Stimulated activated CD8-positive, alpha-beta memory T cell treated with anti-CD3 and anti-CD28 coated beads, Interleukin-4, amount 100 ng/mL, for 48 hours (primary cell): ENCODE measurements at regions not wholly inside any gene's neighbourhood (a gene's known extent, or its start where the extent isn't known, plus 50 kb on each side); places are given as distances from the start of the nearest gene placed in this dataset.
"Not testable (repeated sequence)": the region's sequence is repeated elsewhere in the genome, so short reads cannot be mapped to it uniquely, and the experiment has no call there.

ENCODE experiments used
- DNase-seq: peaks from one replicate; pipeline ENCODE4 v3.0.0-alpha.2; 2020

DNA sequence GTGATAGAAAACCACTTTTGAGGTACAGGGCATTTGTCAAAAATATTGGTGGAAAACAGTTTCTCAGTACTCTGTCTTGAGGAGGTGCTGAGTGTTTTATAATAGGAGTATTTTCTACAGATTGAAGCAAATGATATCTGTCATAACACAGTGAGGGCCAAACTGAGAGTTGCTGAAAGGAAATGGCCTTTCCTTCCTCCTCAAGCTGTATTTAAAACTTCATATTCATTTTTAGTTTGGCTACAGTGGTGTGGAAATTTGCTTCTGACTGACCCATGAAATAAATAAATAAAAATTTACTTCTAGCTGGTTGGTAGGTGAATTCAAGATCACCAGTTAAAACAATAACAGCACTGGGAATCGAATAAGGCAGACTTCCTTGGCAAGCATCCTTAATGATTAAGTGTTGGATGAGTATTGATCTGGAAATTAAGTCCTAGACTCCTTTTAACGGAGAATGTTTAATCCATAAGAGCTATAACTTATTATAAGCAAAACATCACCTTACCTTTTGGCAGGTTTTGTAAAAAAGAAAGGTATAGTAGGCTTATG is 828.6 kb upstream of the CITED2 start:
- DNase-seq, result no peak

DNA sequence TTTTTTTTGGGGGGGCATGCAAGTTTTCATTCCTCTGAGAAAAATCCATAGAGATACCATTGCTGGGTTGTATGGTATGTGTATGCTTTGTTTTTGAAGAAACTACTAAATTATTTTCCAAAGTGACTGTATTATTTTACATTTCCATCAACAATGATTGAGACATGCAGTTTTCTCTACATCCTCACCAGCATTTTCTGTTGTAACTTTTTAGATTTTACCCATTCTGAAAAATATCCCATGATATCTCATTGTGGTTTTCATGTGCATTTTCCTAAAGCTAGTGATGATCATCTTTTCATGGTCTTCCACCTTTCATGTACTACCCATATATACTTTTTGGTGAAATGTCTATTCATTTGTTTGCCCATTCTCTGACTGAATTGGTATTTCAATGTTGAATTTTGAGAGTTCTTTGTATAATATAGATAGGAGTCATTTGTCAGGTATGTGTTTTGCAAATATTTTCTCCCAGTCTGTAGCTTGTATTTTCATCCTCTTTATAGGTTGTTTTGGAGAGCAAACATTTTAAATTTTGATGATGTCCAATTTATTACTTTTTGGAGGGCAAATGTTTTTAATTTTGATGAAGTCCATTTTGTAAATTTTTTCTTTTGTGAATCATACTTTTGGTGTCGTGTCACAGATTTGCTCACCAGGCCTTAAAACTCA is 827.5 kb upstream of the CITED2 start:
- DNase-seq, result no peak

DNA sequence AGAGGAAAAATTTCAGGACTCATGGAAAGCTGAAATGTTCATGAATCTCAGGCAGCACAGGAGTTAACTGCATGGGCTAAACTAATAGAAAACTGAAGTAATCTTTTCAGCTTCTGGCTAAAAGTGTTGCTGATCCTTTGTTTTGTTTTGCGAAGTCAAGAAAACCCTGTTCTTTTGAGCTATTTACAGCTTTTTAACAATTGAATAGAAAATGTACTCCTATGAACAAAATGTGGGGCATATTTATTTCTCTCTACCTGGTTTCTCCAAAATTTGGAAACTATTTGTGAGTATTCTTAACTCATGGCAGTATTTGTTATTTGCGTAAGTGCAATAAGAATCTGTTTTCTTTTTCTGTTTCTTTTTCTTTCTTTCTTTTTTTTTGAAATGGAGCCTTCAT is 818.8 kb upstream of the CITED2 start:
- DNase-seq, result no peak

DNA sequence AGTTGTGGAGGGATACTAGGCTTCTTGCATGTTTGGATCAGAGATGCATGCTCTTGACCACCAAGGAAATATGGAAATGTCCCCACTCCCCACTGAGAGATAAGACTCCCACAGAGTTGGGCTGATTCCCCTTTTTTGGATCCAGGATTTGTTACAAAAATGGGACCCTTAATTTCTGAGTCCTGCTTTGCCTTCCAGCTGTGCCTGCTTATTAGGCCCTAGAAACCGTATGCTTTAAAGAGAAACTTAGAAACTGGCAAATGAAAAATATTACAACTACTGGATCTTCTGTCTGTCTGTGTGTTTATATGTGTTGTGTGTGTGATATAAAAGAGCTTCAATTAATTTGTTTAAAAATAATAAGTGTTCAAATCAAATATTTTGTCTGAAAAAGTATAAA is 817.6 kb upstream of the CITED2 start:
- no peak for DNase-seq

DNA sequence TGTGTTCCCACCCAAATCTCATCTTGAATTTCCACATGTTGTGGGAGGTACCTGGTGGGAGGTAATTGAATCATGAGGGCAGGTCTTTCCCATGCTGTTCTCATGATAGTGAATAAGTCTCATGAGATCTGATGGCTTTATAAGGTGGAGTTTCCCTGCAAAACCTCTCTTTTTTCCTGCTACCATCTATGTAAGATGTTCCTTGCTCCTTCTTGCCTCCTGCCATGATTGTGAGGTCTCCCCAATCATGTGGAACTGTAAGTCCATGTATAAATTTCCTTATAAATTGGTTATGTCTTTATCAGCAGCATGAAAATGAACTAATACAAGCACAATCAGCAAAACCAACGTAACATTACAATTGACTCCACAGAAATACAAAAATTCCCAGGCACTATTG is 814.8 kb upstream of the CITED2 start:
- DNase-seq, result not testable (repeated sequence)

DNA sequence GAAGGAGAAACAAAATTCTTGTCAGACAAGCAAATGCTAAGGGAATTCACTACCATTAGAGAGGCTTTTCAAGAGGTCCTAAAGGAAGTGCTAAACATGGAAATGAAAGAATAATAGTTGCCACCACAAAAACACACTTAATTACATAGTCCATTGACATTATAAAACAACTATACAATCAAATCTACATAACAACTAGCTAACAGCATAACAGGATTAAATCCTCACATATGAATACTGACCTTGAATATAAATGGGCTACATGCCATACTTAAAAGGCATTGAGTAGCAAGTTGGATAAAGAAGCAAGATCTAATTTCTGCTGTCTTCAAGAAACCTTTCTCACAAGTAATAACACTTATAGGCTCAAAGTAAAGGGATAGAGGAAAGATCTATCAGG is 811.5 kb upstream of the CITED2 start:
- no peak for DNase-seq

DNA sequence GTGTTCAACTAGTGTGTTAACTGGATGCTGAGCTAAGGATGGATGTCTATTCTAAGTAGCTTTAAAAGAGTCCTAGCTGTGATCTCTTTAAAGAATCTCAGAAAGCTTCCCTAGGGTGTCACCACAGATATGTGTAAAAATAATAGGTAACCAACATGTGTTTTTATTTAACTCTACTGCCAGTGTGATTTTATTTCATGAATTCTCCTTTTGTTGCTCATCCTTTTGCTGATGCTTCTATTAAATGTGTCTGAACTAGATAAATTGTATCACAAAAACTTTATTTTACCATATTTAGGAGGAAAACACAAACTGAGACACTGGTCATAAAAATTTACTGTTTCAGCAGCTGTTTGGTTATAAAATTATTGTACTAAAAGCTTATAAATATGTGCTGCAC is 809.4 kb upstream of the CITED2 start:
- no peak for DNase-seq

DNA sequence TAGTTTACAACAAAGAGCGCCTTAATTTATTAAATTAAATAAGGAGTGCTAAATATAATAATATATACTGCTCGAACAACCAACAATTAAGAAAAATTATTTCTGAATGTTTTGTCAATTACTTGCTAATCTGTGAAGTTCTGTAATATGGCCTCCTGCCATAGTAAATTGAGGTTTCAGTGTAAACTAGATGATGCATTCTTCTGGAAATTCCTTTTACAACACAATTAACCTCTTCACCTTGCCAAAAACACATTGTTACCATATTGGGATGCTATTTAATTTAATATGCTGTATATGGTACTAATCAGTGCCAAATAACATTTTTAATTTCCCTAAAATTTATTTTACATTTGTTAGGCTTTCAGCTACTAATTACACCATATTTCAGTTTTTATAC is 808.4 kb upstream of the CITED2 start:
- no peak for DNase-seq

DNA sequence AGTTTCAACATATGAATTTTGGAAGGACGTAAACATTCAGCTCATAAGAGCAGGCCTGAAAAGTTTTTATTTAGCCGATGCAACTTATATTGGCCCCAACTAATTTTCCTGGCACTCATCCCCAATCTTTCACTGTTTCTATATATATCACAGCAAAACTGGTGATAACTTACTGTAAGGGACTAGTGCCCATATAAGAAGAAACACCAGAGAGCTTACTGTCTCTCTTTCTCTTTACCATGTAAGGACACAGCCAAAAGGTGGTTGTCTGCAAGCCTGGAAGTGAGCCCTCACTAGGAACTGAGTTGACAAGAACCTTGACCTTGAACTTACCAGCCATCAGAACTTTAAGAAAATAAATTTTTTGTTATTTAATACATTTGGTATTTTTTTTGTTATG is 807.4 kb upstream of the CITED2 start:
- DNase-seq, result no peak

DNA sequence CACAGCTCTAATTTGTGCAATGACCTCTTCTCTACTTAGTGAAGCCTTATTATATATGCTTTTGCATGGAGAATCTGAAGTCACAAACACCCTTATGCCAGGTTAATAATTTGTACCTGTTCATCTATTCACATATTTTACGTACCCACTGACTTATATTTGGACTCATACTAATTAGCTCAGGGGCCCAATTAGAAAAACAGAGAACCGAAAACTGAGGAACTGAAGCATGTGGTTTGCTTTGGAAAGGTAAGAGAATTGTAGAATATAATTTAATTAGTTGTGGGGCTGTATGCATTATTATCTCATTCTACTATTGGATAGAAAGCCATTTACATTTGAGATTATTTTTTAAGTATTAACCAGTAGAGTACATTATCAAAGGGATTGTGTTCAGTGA is 805.9 kb upstream of the CITED2 start:
- DNase-seq, result no peak

DNA sequence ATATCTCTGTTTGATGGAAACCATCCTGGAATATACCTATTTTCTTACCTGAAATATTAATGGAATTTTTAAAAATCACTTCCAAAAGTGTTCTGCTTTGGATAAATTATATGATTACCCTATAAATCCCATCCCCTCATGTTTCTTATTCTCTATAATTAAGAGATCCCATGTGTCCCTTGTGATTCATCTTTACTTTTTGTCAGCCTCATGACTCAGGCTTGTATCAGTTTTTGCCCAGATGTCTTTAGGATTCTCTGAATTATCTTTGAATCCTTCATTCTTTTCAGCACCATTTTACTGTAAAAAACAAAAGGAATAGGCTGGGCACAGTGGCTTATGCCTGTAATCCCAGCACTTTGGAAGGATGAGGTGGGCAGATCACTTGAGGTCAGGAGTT is 804.5 kb upstream of the CITED2 start:
- DNase-seq, result no peak

DNA sequence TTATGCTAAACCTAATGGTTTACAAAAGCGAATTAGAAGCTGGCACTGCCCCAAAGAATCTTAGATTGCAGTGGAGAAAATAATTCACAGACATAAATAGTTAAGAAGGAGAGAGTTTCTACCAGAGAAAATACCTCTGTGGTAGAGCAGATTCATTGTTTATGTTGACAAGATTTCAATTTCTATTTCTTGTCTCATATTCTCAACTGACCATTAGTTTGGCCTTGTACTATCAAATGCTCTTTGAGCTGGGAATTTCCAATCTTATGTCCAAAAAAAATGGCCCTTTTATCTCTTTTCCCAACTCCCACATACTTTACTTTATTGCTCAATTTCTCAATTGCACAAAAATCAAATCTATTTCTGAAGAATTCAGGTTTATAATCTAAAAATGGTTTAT is 804.1 kb upstream of the CITED2 start:
- no peak for DNase-seq

DNA sequence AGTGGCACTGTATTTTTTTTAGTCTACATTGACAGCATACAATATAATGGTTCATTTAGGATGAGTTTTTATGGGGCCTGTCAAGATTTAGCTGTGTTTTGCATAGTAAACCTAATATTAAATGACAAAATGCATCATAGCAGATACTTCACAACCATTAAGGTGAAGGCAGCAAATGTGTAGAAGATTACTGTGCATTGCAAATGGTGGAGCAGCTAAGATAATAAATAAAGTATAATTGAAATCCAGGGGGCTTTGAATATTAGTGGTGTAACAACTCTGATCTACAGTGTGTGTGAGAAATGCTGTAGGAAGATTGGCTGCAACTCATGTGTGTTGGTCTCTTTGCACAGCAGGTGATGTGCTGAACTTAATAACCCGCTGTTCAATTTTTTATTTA is 801.9 kb upstream of the CITED2 start:
- no peak for DNase-seq

DNA sequence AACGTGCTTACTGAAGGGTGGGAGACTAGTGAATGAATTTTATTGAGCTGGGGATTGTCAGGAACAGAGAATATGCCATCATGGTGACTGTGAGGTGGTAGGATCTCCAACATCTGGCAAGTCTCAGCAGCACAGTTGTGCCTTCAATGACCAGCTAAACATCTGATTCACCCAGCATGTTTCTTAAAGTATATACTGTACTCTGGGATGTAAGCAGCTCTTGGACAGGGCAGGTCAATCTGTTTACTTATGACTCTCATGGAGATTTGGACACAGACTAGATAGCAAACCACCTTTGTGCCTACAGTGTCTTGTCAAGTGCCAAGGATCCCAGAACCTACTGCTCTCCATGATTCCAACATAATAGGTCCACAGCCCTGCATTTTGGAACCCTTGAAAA is 801.0 kb upstream of the CITED2 start:
- DNase-seq, result no peak

DNA sequence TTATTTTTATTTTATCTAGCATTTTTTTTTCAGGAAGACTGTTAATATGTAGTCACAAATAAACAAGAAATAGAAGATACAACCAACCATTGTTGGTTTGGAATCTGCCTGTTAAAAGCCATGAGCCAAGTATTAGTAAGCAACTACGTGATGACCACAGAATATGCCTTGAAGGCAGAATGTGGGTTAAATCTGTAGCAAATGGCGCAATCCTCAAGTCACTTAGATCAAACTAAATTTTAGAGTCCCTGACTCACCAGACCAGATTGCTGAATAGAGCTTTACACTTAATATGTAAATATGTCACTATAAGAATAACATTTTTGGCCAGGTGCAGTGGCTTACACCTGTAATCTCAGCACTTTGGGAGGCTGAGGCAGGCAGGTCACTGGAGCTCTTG is 800.1 kb upstream of the CITED2 start:
- no peak for DNase-seq

DNA sequence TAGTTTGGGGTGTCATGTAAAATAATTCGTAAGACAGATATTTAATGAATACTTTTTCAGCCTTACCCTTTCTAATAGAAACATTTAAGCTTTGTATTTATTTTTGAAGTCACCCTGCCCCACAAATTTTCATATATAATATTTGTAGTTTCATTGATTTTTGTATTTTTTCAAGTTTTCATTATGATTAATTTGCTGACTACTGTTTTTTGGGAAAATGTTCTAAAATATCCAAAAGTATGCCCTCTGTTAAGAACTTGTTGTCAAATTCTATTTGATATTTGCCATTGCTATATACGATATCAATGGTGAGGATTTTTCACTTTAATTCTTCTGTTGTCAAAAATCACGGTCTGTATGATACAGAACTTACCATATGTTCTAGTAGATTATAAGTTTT is 793.9 kb upstream of the CITED2 start:
- no peak for DNase-seq

DNA sequence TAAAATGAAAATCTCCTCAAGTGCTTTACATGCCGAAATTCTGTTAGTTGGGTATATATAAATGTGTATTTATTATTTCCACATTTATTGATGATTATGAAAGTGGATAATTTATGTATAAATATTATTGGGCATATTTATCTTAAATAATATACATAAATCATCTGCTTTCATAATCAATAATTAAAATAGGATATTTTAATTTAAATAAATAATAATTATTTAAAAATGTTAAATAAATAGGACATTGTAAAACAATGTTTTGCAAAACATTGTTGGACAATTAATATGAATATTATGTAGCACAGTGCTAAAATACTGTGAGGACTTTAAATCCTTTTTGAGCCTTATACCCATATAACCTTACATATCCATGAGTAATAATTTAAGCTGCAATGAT is 786.5 kb upstream of the CITED2 start:
- no peak for DNase-seq

DNA sequence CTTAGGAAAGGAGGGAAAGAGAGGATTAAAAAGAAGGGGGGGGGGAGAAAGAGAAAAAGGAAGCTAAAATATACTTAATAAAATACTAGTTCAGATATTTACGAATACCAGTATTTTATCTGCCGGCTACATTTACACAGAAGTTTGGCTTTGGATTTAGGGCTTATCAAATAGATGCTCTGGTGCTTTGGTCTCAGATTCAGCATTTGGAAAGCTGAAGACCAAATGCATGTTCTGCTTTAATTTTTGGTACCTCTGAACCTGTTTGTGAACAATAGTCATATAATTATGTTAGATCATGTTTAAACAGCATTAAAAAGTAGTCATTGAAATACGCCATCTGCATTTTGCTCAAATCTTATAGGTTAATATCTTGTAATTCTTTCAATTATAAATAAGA is 786.0 kb upstream of the CITED2 start:
- DNase-seq, result no peak

DNA sequence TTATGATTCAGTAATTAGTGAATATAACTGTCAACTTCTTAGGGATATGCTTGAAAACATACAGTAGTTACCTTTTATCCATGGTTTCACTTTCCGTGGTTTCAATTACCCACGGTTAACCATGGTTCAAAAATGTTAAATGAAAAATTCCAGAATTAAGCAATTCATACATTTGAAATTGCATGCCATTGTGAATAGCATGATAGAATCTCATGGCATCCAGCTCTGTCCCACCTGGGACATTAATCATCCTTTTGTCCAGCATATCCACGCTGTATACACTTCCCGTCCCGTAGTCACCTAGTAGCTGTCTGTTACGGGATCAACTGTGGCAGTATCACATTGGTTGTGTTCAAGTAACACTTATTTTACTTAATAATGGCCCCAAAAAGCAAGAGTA is 781.7 kb upstream of the CITED2 start:
- DNase-seq, result no peak

DNA sequence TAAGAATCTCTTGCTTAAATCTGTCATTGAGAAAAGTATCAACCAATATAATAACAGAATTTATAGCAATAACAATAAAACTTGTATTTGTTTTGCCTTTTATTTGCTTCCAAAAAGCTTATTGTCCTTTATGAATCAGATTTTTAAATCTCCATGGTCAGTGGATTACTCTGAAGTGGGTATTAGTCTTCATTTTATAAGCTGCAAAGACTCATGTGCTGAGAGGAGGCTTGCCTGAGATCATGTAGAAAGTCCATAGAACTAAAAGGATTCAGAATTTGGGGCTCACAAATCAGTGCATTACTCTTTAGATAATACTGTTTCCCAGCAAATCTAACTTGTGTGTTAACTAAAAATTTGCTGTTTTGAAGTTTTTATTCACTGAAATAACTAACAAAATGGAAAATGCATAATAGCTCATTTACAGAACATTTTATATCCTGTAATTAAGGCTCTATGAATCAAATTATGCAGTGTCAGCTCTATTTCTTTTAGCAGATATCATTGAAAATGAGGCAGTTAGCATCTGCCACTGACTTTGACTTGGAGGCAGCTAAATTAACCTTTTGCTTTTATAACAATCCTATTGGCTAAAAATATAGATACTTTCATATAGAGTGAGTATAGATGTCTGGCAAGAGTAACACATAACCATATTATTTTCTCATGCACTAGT is 781.1 kb upstream of the CITED2 start:
- no peak for DNase-seq

DNA sequence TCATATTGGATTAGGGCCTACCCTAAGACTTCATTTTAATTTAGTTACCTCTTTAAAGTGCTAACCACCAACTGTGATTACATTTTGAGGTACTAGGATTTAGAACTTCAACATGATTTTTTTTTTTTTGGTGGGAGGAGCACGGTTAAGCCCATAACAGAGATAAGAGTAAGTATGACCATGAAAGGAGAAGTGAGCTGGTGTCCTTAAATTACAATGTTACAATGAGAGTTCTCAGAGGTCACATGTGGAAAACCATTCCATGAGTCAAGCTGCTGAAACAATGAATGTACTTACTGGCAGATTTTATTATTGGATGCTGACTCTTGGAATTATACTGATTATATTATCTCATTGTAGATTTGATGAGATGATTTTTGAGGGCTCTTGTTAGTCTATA is 779.3 kb upstream of the CITED2 start:
- DNase-seq, result no peak

DNA sequence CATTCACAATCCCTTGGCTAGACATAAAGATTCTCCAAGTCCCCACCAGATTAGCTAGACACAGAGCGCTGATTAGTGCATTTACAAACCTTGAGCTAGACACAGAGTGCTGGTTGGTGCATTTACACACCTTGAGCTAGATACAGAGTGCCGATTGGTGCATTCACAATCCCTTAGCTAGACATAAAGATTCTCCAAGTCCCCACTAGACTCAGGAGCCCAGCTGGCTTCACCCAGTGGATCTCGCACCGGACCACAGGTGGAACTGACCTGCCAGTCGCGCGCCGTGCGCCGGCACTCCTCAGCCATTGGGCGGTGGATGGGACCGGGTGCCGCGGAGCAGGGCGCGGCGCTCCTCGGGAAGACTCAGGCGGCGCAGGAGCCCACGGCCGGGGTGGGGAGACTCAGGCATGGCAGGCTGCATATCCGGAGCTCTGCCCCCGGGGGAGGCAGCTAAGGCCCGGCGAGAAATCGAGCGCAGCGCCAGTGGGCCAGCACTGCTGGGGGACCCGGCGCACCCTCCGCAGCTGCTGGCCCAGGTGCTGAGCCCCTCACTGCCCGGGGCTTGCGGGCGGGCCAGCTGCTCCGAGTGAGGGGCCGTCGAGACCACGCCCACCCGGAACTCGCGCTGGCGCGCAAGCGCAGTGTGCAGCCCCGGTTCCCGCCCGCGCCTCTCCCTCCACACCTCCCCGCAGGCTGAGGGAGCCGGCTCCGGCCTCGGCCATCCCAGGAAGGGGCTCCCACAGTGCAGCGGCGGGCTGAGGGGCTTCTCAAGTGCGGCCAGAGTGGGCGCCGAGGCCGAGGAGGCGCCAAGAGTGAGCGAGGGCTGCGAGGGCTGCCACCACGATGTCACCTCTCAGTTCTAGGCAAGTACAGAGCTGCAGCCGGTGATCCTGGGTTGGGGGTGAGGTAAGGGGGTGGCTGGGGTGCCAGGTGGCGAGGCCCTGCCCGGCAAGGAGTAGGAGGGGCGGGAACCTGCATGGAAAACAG is 773.7 kb upstream of the CITED2 start:
- DNase-seq, result not testable (repeated sequence)

DNA sequence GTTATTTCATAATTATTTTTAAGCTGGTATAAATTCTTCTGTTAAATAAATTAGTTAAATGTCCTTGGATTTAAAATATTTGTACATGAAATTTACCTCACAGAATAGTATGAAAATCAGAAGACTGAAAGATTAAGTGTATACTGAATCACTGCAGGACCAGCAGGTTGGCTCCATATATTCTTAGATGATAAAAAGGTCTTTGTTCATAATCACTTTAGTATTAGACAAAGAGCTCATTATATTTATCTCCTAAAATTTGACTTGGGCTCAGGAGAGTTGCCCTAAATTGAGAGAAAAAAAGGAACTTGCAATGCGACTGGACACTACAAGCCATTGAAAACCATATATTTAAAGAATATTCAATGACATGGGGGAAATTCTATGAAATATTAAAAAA is 766.4 kb upstream of the CITED2 start:
- DNase-seq, result no peak
